Trophoblast cell (in vitro differentiated cells and primary cell): ENCODE measurements at regions not wholly inside any gene's neighbourhood (a gene's known extent, or its start where the extent isn't known, plus 50 kb on each side); places are given as distances from the start of the nearest gene placed in this dataset.

Source experiments
- DNase-seq, 2 donors: peaks; one replicate each; pipeline ENCODE4 v3.0.0-alpha.2; 2016
- H2AFZ ChIP-seq: 2 replicates; pipeline ENCODE4 v1.6.1; 2013; ENCODE audit warnings: low read length, moderate library complexity, mild to moderate bottlenecking; ENCODE audit not compliant: insufficient read depth, poor library complexity
- H2AK5ac ChIP-seq: 2 replicates; pipeline ENCODE4 v1.6.1; 2013; ENCODE audit warnings: mild to moderate bottlenecking, low read length
- H2BK120ac ChIP-seq: 2 replicates; pipeline ENCODE4 v1.6.1; 2013; ENCODE audit warnings: low read length, mild to moderate bottlenecking, moderate library complexity; ENCODE audit not compliant: insufficient read depth, poor library complexity
- H2BK12ac ChIP-seq: 2 replicates; pipeline ENCODE4 v1.6.1; 2013; ENCODE audit warnings: mild to moderate bottlenecking, low read length, moderate library complexity
- H2BK5ac ChIP-seq: 2 replicates; pipeline ENCODE4 v1.6.1; 2013; ENCODE audit warnings: low read length, low read depth, moderate library complexity, mild to moderate bottlenecking; ENCODE audit not compliant: poor library complexity
- H3K14ac ChIP-seq: 2 replicates; pipeline ENCODE4 v1.6.1; 2013; ENCODE audit warnings: mild to moderate bottlenecking, low read length
- H3K18ac ChIP-seq: 2 replicates; pipeline ENCODE4 v1.6.1; 2013; ENCODE audit warnings: mild to moderate bottlenecking, low read length
- H3K23ac ChIP-seq: 2 replicates; pipeline ENCODE4 v1.6.1; 2013; ENCODE audit warnings: low read length
- H3K27ac ChIP-seq: 2 replicates; pipeline ENCODE4 v1.5.1; 2013; ENCODE audit warnings: low read depth, mild to moderate bottlenecking, inconsistent platforms, low read length, moderate library complexity
- H3K27me3 ChIP-seq: 2 replicates; pipeline ENCODE4 v1.6.1; 2013; ENCODE audit warnings: inconsistent platforms, mild to moderate bottlenecking, low read length, moderate library complexity; ENCODE audit not compliant: insufficient read depth
- H3K36me3 ChIP-seq, 2 experiments: 1 replicate in 1 of 2; 2 replicates in 1 of 2; pipeline ENCODE4 v1.6.1; 2013; ENCODE audit warnings: low read length in 2 of 2, mild to moderate bottlenecking in 2 of 2, moderate library complexity in 1 of 2; ENCODE audit not compliant: insufficient read depth in 2 of 2, control insufficient read depth in 1 of 2
- H3K4ac ChIP-seq: 2 replicates; pipeline ENCODE4 v1.6.1; 2013; ENCODE audit warnings: low read depth, mild to moderate bottlenecking, low read length, moderate library complexity
- H3K4me1 ChIP-seq, 2 experiments: 1 replicate in 1 of 2; 2 replicates in 1 of 2; pipeline ENCODE4 v1.6.1; 2013; ENCODE audit warnings: low read length in 2 of 2, mild to moderate bottlenecking in 2 of 2, moderate library complexity in 1 of 2; ENCODE audit not compliant: insufficient read depth in 2 of 2, control insufficient read depth in 1 of 2
- H3K4me2 ChIP-seq: 2 replicates; pipeline ENCODE4 v1.6.1; 2013; ENCODE audit warnings: inconsistent platforms, mild to moderate bottlenecking, low read length, moderate library complexity
- H3K4me3 ChIP-seq: 2 replicates; pipeline ENCODE4 v1.5.1; 2013; ENCODE audit warnings: mild to moderate bottlenecking, low read depth, low read length, inconsistent platforms
- H3K79me1 ChIP-seq: one replicate; pipeline ENCODE4 v1.6.1; 2013; ENCODE audit warnings: low read length
- H3K79me2 ChIP-seq: 2 replicates; pipeline ENCODE4 v1.6.1; 2013; ENCODE audit warnings: low read length, mild to moderate bottlenecking; ENCODE audit not compliant: control insufficient read depth, insufficient read depth, poor library complexity
- H3K9ac ChIP-seq: 2 replicates; pipeline ENCODE4 v1.6.1; 2013; ENCODE audit warnings: mild to moderate bottlenecking, low read length
- H3K9me3 ChIP-seq: 2 replicates; pipeline ENCODE4 v1.6.1; 2013; ENCODE audit warnings: low read depth, mild to moderate bottlenecking, control low read depth, inconsistent platforms, low read length; ENCODE audit not compliant: insufficient read depth
- H4K12ac ChIP-seq: 2 replicates; pipeline ENCODE4 v1.6.1; 2013; ENCODE audit warnings: low read depth, mild to moderate bottlenecking, low read length, moderate library complexity
- H4K8ac ChIP-seq: 2 replicates; pipeline ENCODE4 v1.6.1; 2013; ENCODE audit warnings: low read depth, mild to moderate bottlenecking, low read length, moderate library complexity
- H4K91ac ChIP-seq: one replicate; pipeline ENCODE4 v1.6.1; 2013; ENCODE audit warnings: low read depth, mild to moderate bottlenecking, low read length, moderate library complexity
- whole genome bisulfite sequencing: extraction: QIAGEN DNeasy Blood & Tissue Kit; methylation state at CpG from one replicate; pipeline ENCODE4 v1.1.7; 2013; ENCODE audit warnings: missing lambda C conversion rate; ENCODE audit not compliant: insufficient read length, insufficient coverage; ENCODE audit errors: extremely low coverage; 5-methylcytosine and 5-hydroxymethylcytosine counted together

DNA sequence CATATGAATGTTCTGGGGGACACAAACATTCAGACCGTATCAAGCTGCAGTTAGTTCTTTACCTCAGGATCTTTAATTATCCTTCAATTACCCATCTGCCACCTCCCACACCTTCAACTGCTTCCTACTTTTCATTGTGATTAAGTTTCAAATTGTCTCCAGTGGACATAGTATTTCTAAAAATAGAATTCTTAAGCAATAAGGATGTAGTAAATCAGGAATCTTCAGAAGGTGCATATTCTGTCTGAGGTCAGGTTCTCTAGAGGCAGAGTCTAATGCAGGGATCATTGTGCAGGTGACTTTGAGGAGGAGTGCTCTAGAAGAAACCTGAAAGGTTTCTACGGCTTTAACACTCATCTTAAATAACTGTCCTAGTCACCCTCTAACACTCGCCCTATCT lies 102.6 kb upstream of the PPP2R5A start:
- no peak overlapping the region for H2AK5ac ChIP-seq
- no peak overlapping the region for H3K27ac ChIP-seq
- no peak overlapping the region for H4K91ac ChIP-seq
- no peak overlapping the region for H3K18ac ChIP-seq
- no peak overlapping the region for H2AFZ ChIP-seq
- no CpG with 5 or more reads among the region's 3 CpGs for WGBS
- H4K12ac ChIP-seq: no peak overlapping the region
- H3K36me3 ChIP-seq: no peaks in the 10 kb centered on the region
- no peak overlapping the region for H2BK5ac ChIP-seq
- peak in 1 of 2 donors; percentile 19 for DNase-seq
- H3K4ac ChIP-seq: no peak overlapping the region
- H3K9ac ChIP-seq: no peak overlapping the region
- H3K4me1 ChIP-seq: peaks cover 3 to 5% of the 10 kb centered on the region in 2 experiments
- no peak overlapping the region for H3K4me2 ChIP-seq
- no peak overlapping the region for H3K14ac ChIP-seq
- H3K9me3 ChIP-seq: no peaks in the 10 kb centered on the region
- no peaks in the 10 kb centered on the region for H3K79me2 ChIP-seq
- H3K27me3 ChIP-seq: no peaks in the 10 kb centered on the region
- no peak overlapping the region for H3K4me3 ChIP-seq
- H3K79me1 ChIP-seq: no peaks in the 10 kb centered on the region
- H2BK120ac ChIP-seq: no peak overlapping the region
- H4K8ac ChIP-seq: no peak overlapping the region
- H2BK12ac ChIP-seq: no peak overlapping the region
- H3K23ac ChIP-seq: no peak overlapping the region

- no peak overlapping the region for H3K9ac ChIP-seq
- H3K14ac ChIP-seq: no peak overlapping the region
- H3K4me1 ChIP-seq: no peaks in the 10 kb centered on the region
- no peaks in the 10 kb centered on the region for H3K27me3 ChIP-seq
- no peak for DNase-seq
- no peaks in the 10 kb centered on the region for H3K36me3 ChIP-seq
- no peak overlapping the region for H3K4me3 ChIP-seq
- no peak overlapping the region for H3K23ac ChIP-seq
- no peak overlapping the region for H3K4me2 ChIP-seq
- no peak overlapping the region for H4K91ac ChIP-seq
- H3K9me3 ChIP-seq: no peaks in the 10 kb centered on the region
- H2BK5ac ChIP-seq: no peak overlapping the region
- H2AK5ac ChIP-seq: no peak overlapping the region
- no peak overlapping the region for H2AFZ ChIP-seq
- H3K18ac ChIP-seq: no peak overlapping the region
- H2BK120ac ChIP-seq: no peak overlapping the region
- H2BK12ac ChIP-seq: no peak overlapping the region
- no peak overlapping the region for H3K27ac ChIP-seq
- no peaks in the 10 kb centered on the region for H3K79me1 ChIP-seq
- H3K4ac ChIP-seq: no peak overlapping the region
- no peak overlapping the region for H4K8ac ChIP-seq
- WGBS: no CpG with 5 or more reads among the region's 8 CpGs
- H4K12ac ChIP-seq: no peak overlapping the region
- H3K79me2 ChIP-seq: no peaks in the 10 kb centered on the region
Observed at GRCh38 chr1:212186427-212187207, 98.6 kb upstream of the PPP2R5A start.

GRCh38 chr1:212188599-212189351 lies 96.4 kb upstream of the PPP2R5A start:
- H3K9ac ChIP-seq: no peak overlapping the region
- no peak overlapping the region for H2BK120ac ChIP-seq
- no peak overlapping the region for H3K4me3 ChIP-seq
- H3K27ac ChIP-seq: no peak overlapping the region
- H4K91ac ChIP-seq: no peak overlapping the region
- H3K4me1 ChIP-seq: no peaks in the 10 kb centered on the region
- H3K18ac ChIP-seq: no peak overlapping the region
- no peak overlapping the region for H3K23ac ChIP-seq
- no peak overlapping the region for H2BK12ac ChIP-seq
- no peaks in the 10 kb centered on the region for H3K27me3 ChIP-seq
- H2AFZ ChIP-seq: no peak overlapping the region
- WGBS: no CpG with 5 or more reads among the region's 6 CpGs
- no peak overlapping the region for H3K14ac ChIP-seq
- H3K9me3 ChIP-seq: no peaks in the 10 kb centered on the region
- no peak overlapping the region for H4K8ac ChIP-seq
- no peak overlapping the region for H2BK5ac ChIP-seq
- H3K4ac ChIP-seq: no peak overlapping the region
- H3K36me3 ChIP-seq: no peaks in the 10 kb centered on the region
- H3K4me2 ChIP-seq: no peak overlapping the region
- H4K12ac ChIP-seq: no peak overlapping the region
- H3K79me1 ChIP-seq: no peaks in the 10 kb centered on the region
- peak; percentile 84 to 93 for DNase-seq
- no peak overlapping the region for H2AK5ac ChIP-seq
- no peaks in the 10 kb centered on the region for H3K79me2 ChIP-seq

- H3K4ac ChIP-seq: no peak overlapping the region
- H3K14ac ChIP-seq: no peak overlapping the region
- H2AK5ac ChIP-seq: no peak overlapping the region
- H2BK12ac ChIP-seq: no peak overlapping the region
- no peak overlapping the region for H4K12ac ChIP-seq
- no peaks in the 10 kb centered on the region for H3K27me3 ChIP-seq
- no CpG with 5 or more reads among the region's 3 CpGs for WGBS
- no peak overlapping the region for H3K9ac ChIP-seq
- no peak overlapping the region for H3K4me2 ChIP-seq
- no peak overlapping the region for H3K4me3 ChIP-seq
- H3K27ac ChIP-seq: no peak overlapping the region
- H3K79me1 ChIP-seq: no peaks in the 10 kb centered on the region
- H4K91ac ChIP-seq: no peak overlapping the region
- no peaks in the 10 kb centered on the region for H3K36me3 ChIP-seq
- H3K4me1 ChIP-seq: no peaks in the 10 kb centered on the region
- H2BK5ac ChIP-seq: no peak overlapping the region
- H3K18ac ChIP-seq: no peak overlapping the region
- no peak overlapping the region for H4K8ac ChIP-seq
- DNase-seq: peak; percentile 46 to 76
- H3K79me2 ChIP-seq: no peaks in the 10 kb centered on the region
- H3K23ac ChIP-seq: no peak overlapping the region
- H3K9me3 ChIP-seq: no peaks in the 10 kb centered on the region
- no peak overlapping the region for H2BK120ac ChIP-seq
- no peak overlapping the region for H2AFZ ChIP-seq
Observed at GRCh38 chr1:212189352-212189738, 95.9 kb upstream of the PPP2R5A start.
